ENCODE measurements at regions not wholly inside any gene's neighbourhood (a gene's known extent, or its start where the extent isn't known, plus 50 kb on each side); places are given as distances from the start of the nearest gene placed in this dataset.

- peaks cover 0 to 61% (median 0%) of the 10 kb centered on the region in 3 donors for H3K36me3 ChIP-seq
Measured at GRCh38 chr4:122309988-122310626, 68.7 kb upstream of the ADAD1 start.

GRCh38 chr4:122313006-122313646 is 65.7 kb upstream of the ADAD1 start:
- Histone ChIP-seq H3K27ac (no peak overlapping the region), H3K4me3 (no peak overlapping the region), H3K9me3 (no peaks in the 10 kb centered on the region), H3K36me3 (peaks cover 0 to 71% (median 5%) of the 10 kb centered on the region in 3 donors), H3K4me1 (no peaks in the 10 kb centered on the region), H3K27me3 (no peaks in the 10 kb centered on the region)
- DNase-seq (ENCODE audit: low spot score in 2 of 2) = no peak
- 85 to 91% methylated on average over 1 of the region's 1 CpG for WGBS, 2 donors
- TF ChIP-seq EP300 (IDR thresholded peaks at IDR 0.05) (no peak), CTCF (IDR thresholded peaks at IDR 0.05) (no peak), POLR2A (IDR thresholded peaks at IDR 0.05) (no peak)

More at GRCh38 chr4:122309988-122310626, 68.7 kb upstream of the ADAD1 start:
- no peak overlapping the region for H3K27ac ChIP-seq
- no peaks in the 10 kb centered on the region for H3K27me3 ChIP-seq
- DNase-seq (ENCODE audit: low spot score in 2 of 2) = no peak
- TF ChIP-seq CTCF (IDR thresholded peaks at IDR 0.05) (peak in 4 of 5 experiments; percentile 18 to 50 (median 38)), POLR2A (IDR thresholded peaks at IDR 0.05) (no peak), EP300 (IDR thresholded peaks at IDR 0.05) (no peak)
- no peak overlapping the region for H3K4me3 ChIP-seq
- H3K9me3 ChIP-seq = no peaks in the 10 kb centered on the region
- no peaks in the 10 kb centered on the region for H3K4me1 ChIP-seq
- 63 to 71% methylated on average over 3 of the region's 3 CpGs for WGBS, 2 donors

GRCh38 chr4:122326908-122327307 is 51.9 kb upstream of the ADAD1 start:
- H3K9me3 ChIP-seq = no peaks in the 10 kb centered on the region
- TF ChIP-seq EP300 (IDR thresholded peaks at IDR 0.05) = no peak
- TF ChIP-seq POLR2A (IDR thresholded peaks at IDR 0.05) = no peak
- no peak for TF ChIP-seq CTCF (IDR thresholded peaks at IDR 0.05)
- H3K36me3 ChIP-seq = peaks cover 0 to 81% (median 0%) of the 10 kb centered on the region in 3 donors
- H3K27me3 ChIP-seq = no peaks in the 10 kb centered on the region
- H3K4me3 ChIP-seq = no peak overlapping the region
- WGBS, 2 donors = 94 to 96% methylated on average over 1 of the region's 1 CpG
- no peak for DNase-seq (ENCODE audit: low spot score in 2 of 2)
- H3K27ac ChIP-seq = no peak overlapping the region
- no peaks in the 10 kb centered on the region for H3K4me1 ChIP-seq

- TF ChIP-seq POLR2A (IDR thresholded peaks at IDR 0.05) (no peak), EP300 (IDR thresholded peaks at IDR 0.05) (no peak), CTCF (IDR thresholded peaks at IDR 0.05) (no peak)
- H3K27ac ChIP-seq = no peak overlapping the region
- no peak overlapping the region for H3K4me3 ChIP-seq
- H3K4me1 ChIP-seq = no peaks in the 10 kb centered on the region
- H3K27me3 ChIP-seq = no peaks in the 10 kb centered on the region
- H3K9me3 ChIP-seq = no peaks in the 10 kb centered on the region
- H3K36me3 ChIP-seq = peaks cover 0 to 72% (median 0%) of the 10 kb centered on the region in 3 donors
- DNase-seq (ENCODE audit: low spot score in 2 of 2) = no peak
- WGBS, 2 donors = 93 to 100% methylated on average over 1 of the region's 1 CpG
Measured at GRCh38 chr4:122328893-122329292, 49.9 kb upstream of the ADAD1 start.

Measured in tibial nerve (tissue), 4 donors.